ENCODE measurements at regions not wholly inside any gene's neighbourhood (a gene's known extent, or its start where the extent isn't known, plus 50 kb on each side); places are given as distances from the start of the nearest gene placed in this dataset.
"Not testable (repeated sequence)": the region's sequence is repeated elsewhere in the genome, so short reads cannot be mapped to it uniquely, and the experiment has no call there.

- H3K4me1 Mint-ChIP-seq (ENCODE audit: low read depth), result peaks cover 16% of the 10 kb centered on the region
- H3K36me3 Mint-ChIP-seq, result peaks cover 4% of the 10 kb centered on the region
- peaks cover 3% of the 10 kb centered on the region for H3K27me3 Mint-ChIP-seq
- H3K27ac Mint-ChIP-seq, result peak overlapping the region; percentile 41
- no peak overlapping the region for H3K4me3 Mint-ChIP-seq
- H3K9me3 Mint-ChIP-seq (ENCODE audit: low read depth), result peaks cover 12% of the 10 kb centered on the region
These were observed 198.9 kb upstream of the SFSWAP start for GRCh38 chr12:131511803-131512561.

GRCh38 chr12:131513606-131514005 lies 197.3 kb upstream of the SFSWAP start:
- Mint-ChIP-seq H3K27ac (no peak overlapping the region), H3K4me1 (ENCODE audit: low read depth) (peaks cover 16% of the 10 kb centered on the region), H3K4me3 (no peak overlapping the region), H3K9me3 (ENCODE audit: low read depth) (peaks cover 12% of the 10 kb centered on the region), H3K27me3 (peaks cover 3% of the 10 kb centered on the region), H3K36me3 (peaks cover 4% of the 10 kb centered on the region)

GRCh38 chr12:131520553-131520952 lies 190.3 kb upstream of the SFSWAP start:
- H3K4me1 Mint-ChIP-seq (ENCODE audit: low read depth); H3K27me3 Mint-ChIP-seq: not testable (repeated sequence)

GRCh38 chr12:131521326-131521725 lies 189.6 kb upstream of the SFSWAP start:
- Mint-ChIP-seq H3K4me1 (ENCODE audit: low read depth) (no peaks in the 10 kb centered on the region), H3K9me3 (ENCODE audit: low read depth) (peaks cover 4% of the 10 kb centered on the region), H3K27me3 (peaks cover 3% of the 10 kb centered on the region), H3K36me3 (peaks cover under 1% of the 10 kb centered on the region), H3K4me3 (no peak overlapping the region), H3K27ac (no peak overlapping the region)

More at GRCh38 chr12:131520553-131520952, 190.3 kb upstream of the SFSWAP start:
- not testable (repeated sequence) for H3K27ac Mint-ChIP-seq; H3K36me3 Mint-ChIP-seq; H3K9me3 Mint-ChIP-seq (ENCODE audit: low read depth); H3K4me3 Mint-ChIP-seq

- no peaks in the 10 kb centered on the region for H3K9me3 Mint-ChIP-seq (ENCODE audit: low read depth)
- no peaks in the 10 kb centered on the region for H3K36me3 Mint-ChIP-seq
- no peak overlapping the region for H3K4me3 Mint-ChIP-seq
- no peak overlapping the region for H3K27ac Mint-ChIP-seq
- peaks cover 2% of the 10 kb centered on the region for H3K27me3 Mint-ChIP-seq
- peaks cover 5% of the 10 kb centered on the region for H3K4me1 Mint-ChIP-seq (ENCODE audit: low read depth)
These were observed 184.9 kb upstream of the SFSWAP start for GRCh38 chr12:131525795-131526508.

GRCh38 chr12:131527092-131527491 lies 183.8 kb upstream of the SFSWAP start:
- no peaks in the 10 kb centered on the region for H3K36me3 Mint-ChIP-seq
- no peaks in the 10 kb centered on the region for H3K9me3 Mint-ChIP-seq (ENCODE audit: low read depth)
- H3K27me3 Mint-ChIP-seq, result no peaks in the 10 kb centered on the region

GRCh38 chr12:131527736-131528135 lies 183.2 kb upstream of the SFSWAP start:
- Mint-ChIP-seq H3K4me1 (ENCODE audit: low read depth) (peaks cover 5% of the 10 kb centered on the region), H3K9me3 (ENCODE audit: low read depth) (no peaks in the 10 kb centered on the region), H3K36me3 (no peaks in the 10 kb centered on the region), H3K4me3 (no peak overlapping the region), H3K27ac (no peak overlapping the region), H3K27me3 (no peaks in the 10 kb centered on the region)

More at GRCh38 chr12:131527092-131527491, 183.8 kb upstream of the SFSWAP start:
- H3K4me1 Mint-ChIP-seq (ENCODE audit: low read depth), result peaks cover 5% of the 10 kb centered on the region
- no peak overlapping the region for H3K4me3 Mint-ChIP-seq
- no peak overlapping the region for H3K27ac Mint-ChIP-seq

GRCh38 chr12:131528144-131528543 lies 182.7 kb upstream of the SFSWAP start:
- Mint-ChIP-seq H3K36me3 (no peaks in the 10 kb centered on the region), H3K27ac (no peak overlapping the region), H3K9me3 (ENCODE audit: low read depth) (no peaks in the 10 kb centered on the region), H3K4me1 (ENCODE audit: low read depth) (peaks cover 5% of the 10 kb centered on the region), H3K4me3 (no peak overlapping the region), H3K27me3 (no peaks in the 10 kb centered on the region)

- no peaks in the 10 kb centered on the region for H3K27me3 Mint-ChIP-seq
- H3K27ac Mint-ChIP-seq, result no peak overlapping the region
- H3K4me3 Mint-ChIP-seq, result no peak overlapping the region
- H3K36me3 Mint-ChIP-seq, result no peaks in the 10 kb centered on the region
- no peaks in the 10 kb centered on the region for H3K9me3 Mint-ChIP-seq (ENCODE audit: low read depth)
- peaks cover 5% of the 10 kb centered on the region for H3K4me1 Mint-ChIP-seq (ENCODE audit: low read depth)
These were observed 182.2 kb upstream of the SFSWAP start for GRCh38 chr12:131528667-131529066.

GRCh38 chr12:131529196-131530040 lies 181.5 kb upstream of the SFSWAP start:
- H3K9me3 Mint-ChIP-seq (ENCODE audit: low read depth), result no peaks in the 10 kb centered on the region
- no peak overlapping the region for H3K27ac Mint-ChIP-seq
- no peaks in the 10 kb centered on the region for H3K36me3 Mint-ChIP-seq
- H3K4me3 Mint-ChIP-seq, result no peak overlapping the region
- peaks cover 5% of the 10 kb centered on the region for H3K4me1 Mint-ChIP-seq (ENCODE audit: low read depth)
- H3K27me3 Mint-ChIP-seq, result no peaks in the 10 kb centered on the region

- Mint-ChIP-seq H3K27ac (no peak overlapping the region), H3K27me3 (no peaks in the 10 kb centered on the region), H3K36me3 (no peaks in the 10 kb centered on the region), H3K4me1 (ENCODE audit: low read depth) (peaks cover 5% of the 10 kb centered on the region), H3K4me3 (no peak overlapping the region), H3K9me3 (ENCODE audit: low read depth) (no peaks in the 10 kb centered on the region)
These were observed 180.9 kb upstream of the SFSWAP start for GRCh38 chr12:131530041-131530332.

- peaks cover 5% of the 10 kb centered on the region for H3K4me1 Mint-ChIP-seq (ENCODE audit: low read depth)
- no peak overlapping the region for H3K27ac Mint-ChIP-seq
- no peaks in the 10 kb centered on the region for H3K36me3 Mint-ChIP-seq
- H3K27me3 Mint-ChIP-seq, result no peaks in the 10 kb centered on the region
- no peak overlapping the region for H3K4me3 Mint-ChIP-seq
- H3K9me3 Mint-ChIP-seq (ENCODE audit: low read depth), result no peaks in the 10 kb centered on the region
These were observed 180.5 kb upstream of the SFSWAP start for GRCh38 chr12:131530422-131530821.

- no peaks in the 10 kb centered on the region for H3K27me3 Mint-ChIP-seq
- no peaks in the 10 kb centered on the region for H3K9me3 Mint-ChIP-seq (ENCODE audit: low read depth)
- no peak overlapping the region for H3K27ac Mint-ChIP-seq
- H3K4me1 Mint-ChIP-seq (ENCODE audit: low read depth), result peaks cover 21% of the 10 kb centered on the region
- no peak overlapping the region for H3K4me3 Mint-ChIP-seq
- H3K36me3 Mint-ChIP-seq, result no peaks in the 10 kb centered on the region
These were observed 177.8 kb upstream of the SFSWAP start for GRCh38 chr12:131533139-131533538.

GRCh38 chr12:131535779-131536178 lies 175.1 kb upstream of the SFSWAP start:
- H3K9me3 Mint-ChIP-seq (ENCODE audit: low read depth), result no peaks in the 10 kb centered on the region
- H3K27me3 Mint-ChIP-seq, result no peaks in the 10 kb centered on the region
- no peaks in the 10 kb centered on the region for H3K36me3 Mint-ChIP-seq
- H3K27ac Mint-ChIP-seq, result peak overlapping the region; percentile 30
- H3K4me1 Mint-ChIP-seq (ENCODE audit: low read depth), result peaks cover 16% of the 10 kb centered on the region
- peak overlapping the region; percentile 4 for H3K4me3 Mint-ChIP-seq

GRCh38 chr12:131536337-131536736 lies 174.6 kb upstream of the SFSWAP start:
- Mint-ChIP-seq H3K27me3 (no peaks in the 10 kb centered on the region), H3K4me3 (peak overlapping the region; percentile 4), H3K36me3 (no peaks in the 10 kb centered on the region), H3K4me1 (ENCODE audit: low read depth) (peaks cover 16% of the 10 kb centered on the region), H3K9me3 (ENCODE audit: low read depth) (no peaks in the 10 kb centered on the region), H3K27ac (peak overlapping the region; percentile 55)

Measured in activated naive CD8-positive, alpha-beta T cell (primary cell).